Nucleus accumbens (tissue), 56 donors: ENCODE measurements at regions not wholly inside any gene's neighbourhood (a gene's known extent, or its start where the extent isn't known, plus 50 kb on each side); places are given as distances from the start of the nearest gene placed in this dataset.
A peak's percentile ranks its signal among the peaks of the same experiment; 100 is the strongest.

ENCODE experiments used
- DNase-seq, 56 donors: peaks; one replicate each; lab custom pipeline; 2025; lab: John Stamatoyannopoulos, UW

- DNase-seq = no peak
Observed at GRCh38 chr10:90560331-90560730, 297.5 kb downstream of the HTR7 start.

DNA sequence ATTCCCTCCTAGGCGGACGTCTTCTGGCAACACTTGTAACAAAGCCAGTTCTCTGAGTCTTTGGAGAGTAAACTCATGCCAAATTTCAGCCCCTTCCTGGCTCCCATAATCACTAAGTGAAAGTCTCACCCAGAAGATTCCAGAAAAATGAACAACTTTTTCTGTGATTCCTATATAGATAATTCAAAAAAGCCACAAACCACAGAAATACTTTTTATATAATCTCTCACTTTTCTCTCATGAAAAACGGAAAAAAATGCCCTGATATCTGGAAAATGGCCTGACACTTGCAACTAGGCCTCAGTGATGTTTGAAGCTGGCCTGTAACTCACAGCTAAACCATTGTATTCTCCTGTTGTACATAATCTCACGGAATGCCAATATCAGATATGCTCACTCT lies 296.2 kb downstream of the HTR7 start:
- DNase-seq = no peak

- no peak for DNase-seq
Observed at GRCh38 chr10:90571481-90572258, 286.2 kb downstream of the HTR7 start.

GRCh38 chr10:90575125-90575524 lies 282.7 kb downstream of the HTR7 start:
- DNase-seq = no peak

DNA sequence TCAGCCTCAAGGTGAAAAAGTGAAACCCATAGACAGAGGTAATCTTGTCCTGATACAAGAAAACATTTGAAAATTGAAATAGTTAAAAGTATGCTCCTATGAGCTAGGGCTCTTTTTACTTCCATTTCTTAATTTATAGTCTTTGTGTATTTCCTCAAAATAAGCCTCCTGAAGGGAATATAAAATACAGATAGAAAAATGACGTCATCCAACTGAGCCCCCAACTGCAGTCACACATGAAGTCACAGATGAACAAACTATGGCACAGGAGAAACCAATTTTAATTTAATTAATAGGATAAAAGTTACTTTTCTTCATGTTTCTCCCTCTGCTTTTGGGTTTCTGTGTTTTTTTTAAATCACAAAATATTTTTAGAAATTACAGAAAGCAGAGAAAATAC lies 280.3 kb downstream of the HTR7 start:
- DNase-seq = no peak

- no peak for DNase-seq
Observed at GRCh38 chr10:90579602-90580242, 278.1 kb downstream of the HTR7 start.

- no peak for DNase-seq
Observed at GRCh38 chr10:90583416-90583815, 274.4 kb downstream of the HTR7 start.

GRCh38 chr10:90587081-90587491 lies 270.8 kb downstream of the HTR7 start:
- DNase-seq = no peak

GRCh38 chr10:90587561-90587960 lies 270.3 kb downstream of the HTR7 start:
- no peak for DNase-seq

DNA sequence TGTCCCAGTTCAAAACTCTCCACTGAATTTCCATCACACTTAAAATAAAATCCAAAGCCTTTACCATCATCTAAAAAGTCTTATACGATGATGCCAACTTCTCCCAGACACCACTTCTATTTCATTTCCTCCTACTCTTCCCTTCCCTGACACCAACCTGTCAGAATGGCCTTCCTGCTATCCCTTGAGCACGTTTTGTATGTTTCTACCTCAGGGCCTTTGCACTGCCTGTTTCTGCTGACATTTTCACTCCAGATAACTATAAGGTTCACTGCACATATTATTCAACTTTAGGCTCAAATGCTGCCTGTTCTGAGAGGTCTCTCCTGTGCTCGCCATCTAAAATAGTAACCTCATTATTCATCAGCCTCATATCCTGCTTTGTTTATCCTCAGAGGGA lies 269.6 kb downstream of the HTR7 start:
- DNase-seq = no peak

GRCh38 chr10:90589825-90590224 lies 268.0 kb downstream of the HTR7 start:
- no peak for DNase-seq

DNA sequence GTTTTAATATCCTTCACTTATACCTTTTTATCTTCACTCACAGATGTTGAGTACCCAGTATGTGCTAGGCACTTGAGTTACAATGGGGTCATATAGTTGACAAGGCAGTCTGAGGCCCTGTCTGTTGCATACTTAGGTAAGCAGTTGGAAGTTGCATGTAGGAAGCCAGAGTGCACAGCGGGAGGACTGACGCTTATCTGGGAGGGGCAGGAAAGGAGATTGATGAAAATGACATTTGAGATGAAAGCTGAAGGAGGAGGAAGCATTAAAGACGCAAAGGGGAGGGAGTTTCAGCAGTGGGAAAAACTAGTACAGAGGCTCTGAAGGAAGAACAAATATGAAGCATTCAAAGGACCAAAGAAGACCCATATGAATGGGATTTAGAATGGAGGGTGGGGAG lies 266.2 kb downstream of the HTR7 start:
- no peak for DNase-seq

DNA sequence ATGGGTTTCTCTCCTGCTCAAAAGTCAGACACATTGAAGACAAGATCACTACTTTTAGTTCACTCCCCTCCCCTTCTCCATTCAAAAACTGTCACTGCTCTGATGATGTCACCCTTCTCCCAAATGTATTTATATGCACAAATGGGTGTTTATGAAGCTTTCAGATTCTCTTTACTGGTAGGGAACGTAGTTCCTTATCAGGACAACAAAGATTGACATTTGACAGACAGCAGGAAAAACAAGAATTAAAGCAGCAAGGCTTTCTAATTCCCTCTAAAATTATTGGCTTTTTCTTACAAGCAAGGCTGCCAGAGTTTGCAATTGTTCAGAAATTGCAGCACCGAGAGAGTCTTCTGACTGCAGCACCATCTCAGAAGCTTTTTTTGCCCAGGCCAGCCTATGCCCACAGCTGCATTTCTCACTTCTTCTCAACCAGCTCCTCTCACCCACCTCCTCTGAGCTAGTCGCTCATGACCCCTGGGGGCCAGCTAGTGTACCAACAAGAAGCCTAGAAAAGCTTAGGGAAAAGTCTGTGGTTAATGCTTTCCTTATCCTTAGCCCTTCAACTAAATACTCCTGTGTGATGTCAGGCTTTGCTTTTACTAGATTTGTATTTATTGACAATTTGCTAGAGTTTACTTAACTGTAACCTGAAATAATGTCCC lies 265.1 kb downstream of the HTR7 start:
- DNase-seq = peak in 23 of 56 donors; percentile 1 to 50 (median 6)

- DNase-seq = no peak
Observed at GRCh38 chr10:90598513-90598912, 259.3 kb downstream of the HTR7 start.

GRCh38 chr10:90602862-90603610 lies 254.8 kb downstream of the HTR7 start:
- no peak for DNase-seq

DNA sequence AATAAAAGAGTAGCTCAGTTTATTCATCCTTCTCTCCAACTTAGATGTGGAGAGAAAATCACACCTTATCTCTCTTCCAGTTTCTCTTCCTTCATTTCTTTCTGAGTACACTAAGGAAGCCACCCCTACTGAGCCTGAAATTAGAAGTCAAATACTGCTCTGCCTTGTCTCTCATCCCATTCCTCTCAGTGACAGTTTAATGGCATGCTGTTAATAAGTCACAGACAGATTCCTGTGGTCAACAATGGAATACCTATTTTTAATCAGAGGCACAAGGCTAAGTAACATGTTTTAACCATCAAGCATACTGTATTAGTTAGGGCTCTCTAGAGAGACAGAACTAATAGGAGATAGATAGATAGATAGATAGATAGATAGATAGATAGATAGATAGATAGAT lies 253.2 kb downstream of the HTR7 start:
- DNase-seq = no peak

GRCh38 chr10:90605506-90605905 lies 252.3 kb downstream of the HTR7 start:
- DNase-seq = no peak

- DNase-seq = no peak
Observed at GRCh38 chr10:90612276-90612675, 245.6 kb downstream of the HTR7 start.

- no peak for DNase-seq
Observed at GRCh38 chr10:90614631-90615030, 243.2 kb downstream of the HTR7 start.

- DNase-seq = no peak
Observed at GRCh38 chr10:90621577-90621976, 236.3 kb downstream of the HTR7 start.
